ENCODE measurements at regions not wholly inside any gene's neighbourhood (a gene's known extent, or its start where the extent isn't known, plus 50 kb on each side); places are given as distances from the start of the nearest gene placed in this dataset.

GRCh38 chr7:156327916-156328315 lies 312.7 kb upstream of the RNF32 start:
- TF ChIP-seq CTCF (IDR thresholded peaks at IDR 0.05) = no peak

- TF ChIP-seq CTCF (IDR thresholded peaks at IDR 0.05) = no peak
Measured at GRCh38 chr7:156327474-156327873, 313.1 kb upstream of the RNF32 start.

- no peak for TF ChIP-seq CTCF (IDR thresholded peaks at IDR 0.05)
Measured at GRCh38 chr7:156324201-156324600, 316.4 kb upstream of the RNF32 start.

GRCh38 chr7:156318926-156319325 lies 321.6 kb upstream of the RNF32 start:
- TF ChIP-seq CTCF (IDR thresholded peaks at IDR 0.05) = no peak

GRCh38 chr7:156318426-156318825 lies 322.1 kb upstream of the RNF32 start:
- no peak for TF ChIP-seq CTCF (IDR thresholded peaks at IDR 0.05)

- no peak for TF ChIP-seq CTCF (IDR thresholded peaks at IDR 0.05)
Measured at GRCh38 chr7:156309016-156309620, 331.5 kb upstream of the RNF32 start.

GRCh38 chr7:156307193-156307592 lies 333.4 kb upstream of the RNF32 start:
- TF ChIP-seq CTCF (IDR thresholded peaks at IDR 0.05) = no peak

- TF ChIP-seq CTCF (IDR thresholded peaks at IDR 0.05) = no peak
Measured at GRCh38 chr7:156305351-156305750, 335.2 kb upstream of the RNF32 start.
